GM18867 (cell line): ENCODE measurements at regions not wholly inside any gene's neighbourhood (a gene's known extent, or its start where the extent isn't known, plus 50 kb on each side); places are given as distances from the start of the nearest gene placed in this dataset.

Experiments
- ATAC-seq: cut with Tn5 transposase; IDR thresholded peaks from one replicate; pipeline ENCODE4 v1.9.1; 2021; ENCODE audit warnings: mild to moderate bottlenecking, moderate library complexity; ENCODE audit not compliant: unreplicated experiment

GRCh38 chr1:200253774-200254495 is 155.9 kb downstream of the ZNF281 start:
- ATAC-seq = no peak

- no peak for ATAC-seq
These were observed 157.3 kb downstream of the ZNF281 start for GRCh38 chr1:200252531-200252930.

- no peak for ATAC-seq
These were observed 159.4 kb downstream of the ZNF281 start for GRCh38 chr1:200250469-200250868.

- ATAC-seq = no peak
These were observed 161.3 kb downstream of the ZNF281 start for GRCh38 chr1:200248541-200248940.

- no peak for ATAC-seq
These were observed 162.3 kb downstream of the ZNF281 start for GRCh38 chr1:200247518-200247917.

- ATAC-seq = no peak
These were observed 164.4 kb downstream of the ZNF281 start for GRCh38 chr1:200245473-200245872.

- no peak for ATAC-seq
These were observed 166.8 kb downstream of the ZNF281 start for GRCh38 chr1:200243042-200243437.

GRCh38 chr1:200242110-200243041 is 167.5 kb downstream of the ZNF281 start:
- no peak for ATAC-seq

- no peak for ATAC-seq
These were observed 169.2 kb downstream of the ZNF281 start for GRCh38 chr1:200240656-200241055.

- ATAC-seq = no peak
These were observed 171.5 kb downstream of the ZNF281 start for GRCh38 chr1:200238311-200238710.

- ATAC-seq = no peak
These were observed 172.8 kb downstream of the ZNF281 start for GRCh38 chr1:200237066-200237465.

GRCh38 chr1:200234938-200235337 is 174.9 kb downstream of the ZNF281 start:
- ATAC-seq = no peak

GRCh38 chr1:200233393-200233792 is 176.4 kb downstream of the ZNF281 start:
- no peak for ATAC-seq

GRCh38 chr1:200231787-200232231 is 178.0 kb downstream of the ZNF281 start:
- ATAC-seq = no peak

- no peak for ATAC-seq
These were observed 179.2 kb downstream of the ZNF281 start for GRCh38 chr1:200230671-200231070.

- ATAC-seq = no peak
These were observed 181.3 kb downstream of the ZNF281 start for GRCh38 chr1:200228486-200228885.

- no peak for ATAC-seq
These were observed 181.8 kb downstream of the ZNF281 start for GRCh38 chr1:200228081-200228480.
